SH-SY5Y (cell line): ENCODE measurements at regions not wholly inside any gene's neighbourhood (a gene's known extent, or its start where the extent isn't known, plus 50 kb on each side); places are given as distances from the start of the nearest gene placed in this dataset.

ENCODE experiments used
- GATA2 ChIP-seq: IDR thresholded peaks from 2 replicates; pipeline ENCODE4 v1.6.1; 2011; ENCODE audit warnings: mild to moderate bottlenecking, low read depth, low read length
- GATA3 ChIP-seq: IDR thresholded peaks from 2 replicates; pipeline ENCODE4 v1.6.1; 2011; ENCODE audit warnings: low read depth, mild to moderate bottlenecking, low read length, moderate library complexity

- TF ChIP-seq GATA3: no peak
- no peak for TF ChIP-seq GATA2
These were observed 169.9 kb downstream of the AASDH start for GRCh38 chr4:56217343-56217890.
